Keratinocyte (primary cell): ENCODE measurements at regions not wholly inside any gene's neighbourhood (a gene's known extent, or its start where the extent isn't known, plus 50 kb on each side); places are given as distances from the start of the nearest gene placed in this dataset.

Experiments used
- DNase-seq: peaks from one replicate; pipeline ENCODE4 v3.0.0-alpha.2; 2011; ENCODE audit warnings: low read depth, missing footprints, low spot score
- FAIRE-seq: peaks from 2 replicates; lab custom pipeline; 2011; peaks lifted over from hg19 to GRCh38; lab: Jason Lieb, UNC
- H2AFZ ChIP-seq: 2 replicates; pipeline ENCODE4 v1.6.0; 2012; ENCODE audit warnings: low read length, control low read depth, inconsistent platforms; ENCODE audit not compliant: control insufficient read depth
- H3K27ac ChIP-seq: 2 replicates; pipeline ENCODE4 v1.5.1; 2011; ENCODE audit warnings: low read length; ENCODE audit not compliant: control insufficient read depth, insufficient read depth
- H3K27me3 ChIP-seq: 3 replicates; pipeline ENCODE4 v1.6.0; 2011; ENCODE audit warnings: low read length; ENCODE audit not compliant: control insufficient read depth, insufficient read depth; ENCODE audit errors: extremely low read depth
- H3K36me3 ChIP-seq, 2 experiments: 2 replicates in 1 of 2; 3 replicates in 1 of 2; pipeline ENCODE4 v1.5.1; 2011; ENCODE audit warnings: low read length in 2 of 2, mild to moderate bottlenecking in 1 of 2; ENCODE audit not compliant: control insufficient read depth in 2 of 2, insufficient read depth in 2 of 2; ENCODE audit errors: extremely low read depth in 1 of 2
- H3K4me1 ChIP-seq: 3 replicates; pipeline ENCODE4 v1.5.1; 2011; ENCODE audit warnings: low read length; ENCODE audit not compliant: control insufficient read depth, insufficient read depth; ENCODE audit errors: extremely low read depth
- H3K4me2 ChIP-seq: 3 replicates; pipeline ENCODE4 v1.6.0; 2011; ENCODE audit warnings: low read depth, low read length; ENCODE audit not compliant: control insufficient read depth, insufficient read depth; ENCODE audit errors: extremely low read depth
- H3K4me3 ChIP-seq, 3 experiments: fragments of 200-600 bp in 1 of 3; sonication (generic) in 1 of 3; 2 replicates in 2 of 3; 3 replicates in 1 of 3; pipeline ENCODE4 v1.5.1; 2011 to 2016; ENCODE audit warnings: low read length in 3 of 3, mild to moderate bottlenecking in 3 of 3, control low read depth in 2 of 3, inconsistent platforms in 1 of 3, low read depth in 1 of 3, mixed read lengths in 1 of 3, mixed run types in 1 of 3, moderate library complexity in 1 of 3; ENCODE audit not compliant: control insufficient read depth in 2 of 3, insufficient read depth in 2 of 3; ENCODE audit errors: extremely low read depth in 1 of 3
- H3K79me2 ChIP-seq: 2 replicates; pipeline ENCODE4 v1.6.0; 2012; ENCODE audit warnings: low read length; ENCODE audit not compliant: control insufficient read depth, insufficient read depth
- H3K9ac ChIP-seq: 3 replicates; pipeline ENCODE4 v1.6.0; 2011; ENCODE audit warnings: low read length; ENCODE audit not compliant: control insufficient read depth, insufficient read depth; ENCODE audit errors: extremely low read depth
- H3K9me1 ChIP-seq: 3 replicates; pipeline ENCODE4 v1.6.0; 2011; ENCODE audit warnings: low read length; ENCODE audit not compliant: control insufficient read depth, insufficient read depth; ENCODE audit errors: extremely low read depth
- H3K9me3 ChIP-seq: 2 replicates; pipeline ENCODE4 v1.5.1; 2012; ENCODE audit warnings: low read depth, low read length; ENCODE audit not compliant: control insufficient read depth
- H4K20me1 ChIP-seq: 3 replicates; pipeline ENCODE4 v1.6.0; 2011; ENCODE audit warnings: low read length; ENCODE audit not compliant: control insufficient read depth, insufficient read depth; ENCODE audit errors: extremely low read depth
- EZH2 ChIP-seq: IDR thresholded peaks from one replicate; pipeline ENCODE4 v1.6.1; 2012; ENCODE audit warnings: inconsistent platforms, mild to moderate bottlenecking, low read length, moderate library complexity
- dilution Hi-C: fragments of 300-500 bp; cut with MboI; formaldehyde crosslinking; loops from one replicate; pipeline ENCODE4 v1.7.0; 2020; ENCODE audit warnings: low sequenced_read_pairs; ENCODE audit not compliant: extremely low pct_ligation_motif_present
- TF ChIP-seq, protein P1 (sequence below), 3 experiments: IDR thresholded peaks in 1 of 3; conservative IDR thresholded peaks in 1 of 3; optimal IDR thresholded peaks in 1 of 3; 2 replicates in 2 of 3; 3 replicates in 1 of 3; pipeline versions ENCODE3 to v1.5.1; 2011; ENCODE audit warnings: low read length in 3 of 3, mild to moderate bottlenecking in 3 of 3, moderate library complexity in 2 of 3, control low read depth in 1 of 3, inconsistent platforms in 1 of 3; ENCODE audit not compliant: insufficient read depth in 2 of 3; ENCODE audit errors: extremely low read depth in 1 of 3

DNA sequence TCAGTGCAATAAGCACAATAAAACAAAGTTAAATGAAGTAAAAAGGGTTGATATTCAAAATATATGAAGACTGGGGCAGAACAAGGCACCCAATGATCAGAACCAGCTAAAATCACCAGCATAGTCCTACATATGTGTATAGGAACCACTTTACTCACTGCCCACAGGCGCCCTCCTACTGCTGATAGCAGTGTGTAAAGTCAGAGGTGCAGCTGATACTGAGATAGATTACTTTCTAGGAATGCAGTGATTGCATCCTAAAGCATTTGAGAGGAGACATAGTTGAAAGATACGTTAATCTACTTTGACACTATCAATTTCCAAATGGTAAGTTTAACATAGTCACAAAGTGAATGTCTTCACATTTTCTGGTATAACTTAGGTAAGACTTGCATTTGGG is 161.1 kb upstream of the MCHR2 start:
- DNase-seq (no peak), FAIRE-seq (no peak)
- Histone ChIP-seq H3K4me1 (no peaks in the 10 kb centered on the region), H3K4me2 (no peak overlapping the region), H3K27ac (no peak overlapping the region), H3K9ac (no peak overlapping the region), H3K9me3 (no peaks in the 10 kb centered on the region), H4K20me1 (no peaks in the 10 kb centered on the region), H3K9me1 (no peaks in the 10 kb centered on the region), H3K27me3 (peaks cover 4% of the 10 kb centered on the region), H3K36me3 (no peaks in the 10 kb centered on the region), H3K4me3 (no peak overlapping the region), H2AFZ (no peak overlapping the region), H3K79me2 (no peaks in the 10 kb centered on the region)
- TF ChIP-seq EZH2 = no peak
- TF ChIP-seq, protein P1, sequence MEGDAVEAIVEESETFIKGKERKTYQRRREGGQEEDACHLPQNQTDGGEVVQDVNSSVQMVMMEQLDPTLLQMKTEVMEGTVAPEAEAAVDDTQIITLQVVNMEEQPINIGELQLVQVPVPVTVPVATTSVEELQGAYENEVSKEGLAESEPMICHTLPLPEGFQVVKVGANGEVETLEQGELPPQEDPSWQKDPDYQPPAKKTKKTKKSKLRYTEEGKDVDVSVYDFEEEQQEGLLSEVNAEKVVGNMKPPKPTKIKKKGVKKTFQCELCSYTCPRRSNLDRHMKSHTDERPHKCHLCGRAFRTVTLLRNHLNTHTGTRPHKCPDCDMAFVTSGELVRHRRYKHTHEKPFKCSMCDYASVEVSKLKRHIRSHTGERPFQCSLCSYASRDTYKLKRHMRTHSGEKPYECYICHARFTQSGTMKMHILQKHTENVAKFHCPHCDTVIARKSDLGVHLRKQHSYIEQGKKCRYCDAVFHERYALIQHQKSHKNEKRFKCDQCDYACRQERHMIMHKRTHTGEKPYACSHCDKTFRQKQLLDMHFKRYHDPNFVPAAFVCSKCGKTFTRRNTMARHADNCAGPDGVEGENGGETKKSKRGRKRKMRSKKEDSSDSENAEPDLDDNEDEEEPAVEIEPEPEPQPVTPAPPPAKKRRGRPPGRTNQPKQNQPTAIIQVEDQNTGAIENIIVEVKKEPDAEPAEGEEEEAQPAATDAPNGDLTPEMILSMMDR (optimal IDR thresholded peaks at IDR 0.05 in 1 of 3, IDR thresholded peaks at IDR 0.05 in 1 of 3, conservative IDR thresholded peaks at IDR 0.05 in 1 of 3; ENCODE audit: extremely low read depth in 1 of 3, insufficient read depth in 2 of 3, low read length in 3 of 3) = no peak
- dilution Hi-C loops = no loop called here

DNA sequence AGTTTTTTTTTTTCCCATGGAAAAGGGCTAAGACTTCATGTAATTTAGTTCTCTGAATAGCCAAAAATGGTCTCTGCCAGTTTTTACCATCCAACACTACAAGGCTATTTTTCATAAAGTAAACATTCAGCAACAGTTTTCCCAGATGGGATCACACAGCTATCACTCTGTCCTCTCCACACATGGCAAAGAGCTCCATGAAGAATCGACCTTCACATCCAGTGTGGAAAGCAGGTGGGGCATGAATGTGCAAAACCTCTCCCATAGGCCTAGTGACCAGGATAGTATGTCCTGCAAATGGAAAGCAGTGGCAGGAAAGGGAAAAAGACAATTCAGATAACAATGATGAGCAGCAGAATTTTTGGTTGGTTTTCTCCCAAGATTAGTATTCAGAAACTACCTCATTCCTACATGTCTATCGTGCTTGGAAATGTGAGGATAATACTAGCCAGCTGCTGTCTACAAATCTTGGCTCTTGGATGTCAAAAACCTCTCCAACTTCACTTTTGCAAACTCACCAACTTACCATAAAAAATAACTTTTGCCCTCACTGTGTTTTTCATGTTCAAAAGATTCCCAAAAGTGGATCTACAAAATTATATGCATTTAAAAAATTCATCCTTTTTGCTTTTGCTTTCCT is 159.7 kb upstream of the MCHR2 start:
- no peak overlapping the region for H3K27ac ChIP-seq
- H3K4me1 ChIP-seq = no peaks in the 10 kb centered on the region
- no peaks in the 10 kb centered on the region for H4K20me1 ChIP-seq
- FAIRE-seq (no peak), DNase-seq (no peak)
- no peak overlapping the region for H2AFZ ChIP-seq
- H3K9ac ChIP-seq = no peak overlapping the region
- H3K9me3 ChIP-seq = no peaks in the 10 kb centered on the region
- no peak for TF ChIP-seq EZH2
- TF ChIP-seq, protein P1 (optimal IDR thresholded peaks at IDR 0.05 in 1 of 3, IDR thresholded peaks at IDR 0.05 in 1 of 3, conservative IDR thresholded peaks at IDR 0.05 in 1 of 3; ENCODE audit: extremely low read depth in 1 of 3, insufficient read depth in 2 of 3, low read length in 3 of 3) = no peak
- H3K4me3 ChIP-seq = no peak overlapping the region
- no peak overlapping the region for H3K4me2 ChIP-seq
- no peaks in the 10 kb centered on the region for H3K27me3 ChIP-seq
- no peaks in the 10 kb centered on the region for H3K79me2 ChIP-seq
- no peaks in the 10 kb centered on the region for H3K9me1 ChIP-seq
- H3K36me3 ChIP-seq = no peaks in the 10 kb centered on the region
- dilution Hi-C loops = no loop called here
